ENCODE measurements at regions not wholly inside any gene's neighbourhood (a gene's known extent, or its start where the extent isn't known, plus 50 kb on each side); places are given as distances from the start of the nearest gene placed in this dataset.

DNA sequence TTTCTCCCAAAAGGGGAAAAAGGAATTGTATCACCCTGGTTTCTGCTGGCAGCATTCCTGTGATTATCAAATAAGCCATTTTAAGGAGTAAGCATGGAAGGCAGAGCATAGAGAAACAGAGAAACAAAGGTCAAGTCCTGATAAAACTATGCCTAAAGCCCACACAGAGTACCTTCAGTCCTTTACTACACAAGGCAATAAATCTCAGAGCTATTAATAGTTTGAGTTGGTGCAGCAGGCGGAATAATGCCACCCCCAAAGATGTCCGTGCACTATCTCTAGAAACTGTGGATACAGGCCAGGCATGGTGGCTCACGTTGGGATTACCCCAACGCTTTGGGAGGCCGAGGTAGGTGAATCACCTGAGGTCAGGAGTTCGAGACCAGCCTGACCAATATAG lies 58.1 kb upstream of the ZBTB40 start:
- TF ChIP-seq, protein P1, sequence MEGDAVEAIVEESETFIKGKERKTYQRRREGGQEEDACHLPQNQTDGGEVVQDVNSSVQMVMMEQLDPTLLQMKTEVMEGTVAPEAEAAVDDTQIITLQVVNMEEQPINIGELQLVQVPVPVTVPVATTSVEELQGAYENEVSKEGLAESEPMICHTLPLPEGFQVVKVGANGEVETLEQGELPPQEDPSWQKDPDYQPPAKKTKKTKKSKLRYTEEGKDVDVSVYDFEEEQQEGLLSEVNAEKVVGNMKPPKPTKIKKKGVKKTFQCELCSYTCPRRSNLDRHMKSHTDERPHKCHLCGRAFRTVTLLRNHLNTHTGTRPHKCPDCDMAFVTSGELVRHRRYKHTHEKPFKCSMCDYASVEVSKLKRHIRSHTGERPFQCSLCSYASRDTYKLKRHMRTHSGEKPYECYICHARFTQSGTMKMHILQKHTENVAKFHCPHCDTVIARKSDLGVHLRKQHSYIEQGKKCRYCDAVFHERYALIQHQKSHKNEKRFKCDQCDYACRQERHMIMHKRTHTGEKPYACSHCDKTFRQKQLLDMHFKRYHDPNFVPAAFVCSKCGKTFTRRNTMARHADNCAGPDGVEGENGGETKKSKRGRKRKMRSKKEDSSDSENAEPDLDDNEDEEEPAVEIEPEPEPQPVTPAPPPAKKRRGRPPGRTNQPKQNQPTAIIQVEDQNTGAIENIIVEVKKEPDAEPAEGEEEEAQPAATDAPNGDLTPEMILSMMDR (IDR thresholded peaks at IDR 0.05; ENCODE audit: low read length): no peak
- TF ChIP-seq EZH2 (IDR thresholded peaks at IDR 0.05; ENCODE audit: borderline replicate concordance, low read length): no peak

Data from OCI-LY1 (cell line).